ELF-1 (cell line): ENCODE measurements at regions not wholly inside any gene's neighbourhood (a gene's known extent, or its start where the extent isn't known, plus 50 kb on each side); places are given as distances from the start of the nearest gene placed in this dataset.

ENCODE experiments used
- DNase-seq: peaks from one replicate; pipeline ENCODE4 v3.0.0-alpha.2; 2016; ENCODE audit warnings: low read depth, low spot score

DNA sequence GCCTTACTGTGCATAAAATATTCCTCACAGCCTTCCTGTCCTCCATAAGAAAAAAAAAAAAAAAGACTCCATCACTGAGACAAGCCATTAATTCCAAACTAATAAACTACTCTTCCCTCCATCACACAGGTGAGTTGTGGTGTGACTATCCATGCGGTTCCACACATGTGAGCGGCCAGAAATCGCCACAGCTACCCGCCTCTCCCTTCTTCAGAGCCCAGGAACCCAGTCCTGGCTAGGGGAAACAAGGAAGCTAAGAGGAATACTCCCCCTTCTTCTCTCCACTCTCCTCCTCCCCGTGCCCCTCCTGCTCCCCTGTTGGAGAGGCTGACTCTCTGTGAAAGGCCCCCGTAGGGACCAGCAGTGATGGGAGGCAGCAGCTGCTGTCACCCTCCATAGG lies 128.6 kb upstream of the ARID1B start:
- DNase-seq: no peak

DNA sequence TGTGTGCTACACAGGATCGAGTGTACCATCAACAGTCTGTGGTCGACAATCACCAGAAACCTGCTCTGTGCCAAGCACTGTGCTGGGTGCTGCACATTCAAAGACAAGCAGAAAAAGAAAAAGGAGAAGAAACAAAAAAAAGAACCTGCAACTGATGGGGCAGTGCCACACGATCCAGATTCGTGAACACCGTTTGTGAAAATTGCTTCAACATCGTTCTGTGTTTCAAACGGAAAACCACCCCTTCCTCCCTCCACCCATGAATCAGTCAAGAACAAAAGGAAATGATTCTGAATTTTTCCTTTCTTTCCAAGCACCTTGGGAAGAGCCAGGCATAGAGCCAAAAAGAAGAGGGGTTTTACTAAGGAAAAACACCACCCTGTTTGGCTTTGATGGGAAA lies 129.2 kb upstream of the ARID1B start:
- DNase-seq: no peak

DNA sequence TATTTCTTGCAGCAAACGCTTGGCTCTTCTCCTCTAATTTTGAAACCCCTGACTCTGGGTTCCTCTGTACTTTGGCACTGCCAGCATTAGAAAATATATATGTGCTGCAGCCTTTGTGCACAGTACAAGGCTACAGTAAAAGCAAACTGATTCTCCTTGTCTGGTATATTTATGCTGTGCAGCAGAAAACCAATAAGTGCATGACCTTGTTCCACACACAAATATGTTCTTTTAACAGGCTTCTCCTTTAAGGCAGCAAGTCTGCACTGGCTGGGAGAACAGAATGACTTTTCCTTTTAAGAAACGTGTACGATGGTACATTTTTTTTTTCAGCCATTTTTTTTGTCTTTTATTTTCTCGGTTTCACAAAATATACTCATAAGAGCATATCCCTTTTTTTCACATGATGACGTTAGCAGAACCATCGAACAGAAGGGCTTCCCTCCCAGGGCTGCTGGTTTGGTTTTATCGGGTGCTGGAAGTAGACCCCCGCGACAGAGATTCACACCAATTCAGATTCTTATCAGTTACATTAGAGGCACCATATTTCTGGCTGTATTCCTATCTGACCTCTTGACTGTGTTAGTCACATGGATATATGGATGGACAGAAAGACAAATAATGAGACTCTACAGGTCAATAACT lies 129.9 kb upstream of the ARID1B start:
- no peak for DNase-seq

DNA sequence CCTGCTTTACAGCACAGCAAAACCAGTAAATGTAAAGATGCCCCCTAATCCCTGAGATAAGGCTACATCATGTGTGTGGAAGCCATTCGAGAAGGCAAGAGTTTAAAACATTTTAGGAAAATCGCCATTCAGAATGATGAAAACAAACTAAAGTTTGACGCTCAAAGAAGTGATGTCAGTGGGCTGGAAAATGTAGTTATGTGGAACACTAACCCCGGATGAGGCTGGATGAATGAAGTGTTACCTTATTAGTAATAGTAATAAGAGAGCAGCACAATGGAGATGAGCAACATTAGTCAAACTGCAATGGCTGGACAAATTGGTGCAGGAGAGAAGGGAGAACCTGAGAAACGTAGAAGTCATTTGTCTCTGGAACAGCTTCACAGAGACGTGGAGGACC lies 130.7 kb upstream of the ARID1B start:
- DNase-seq: no peak

DNA sequence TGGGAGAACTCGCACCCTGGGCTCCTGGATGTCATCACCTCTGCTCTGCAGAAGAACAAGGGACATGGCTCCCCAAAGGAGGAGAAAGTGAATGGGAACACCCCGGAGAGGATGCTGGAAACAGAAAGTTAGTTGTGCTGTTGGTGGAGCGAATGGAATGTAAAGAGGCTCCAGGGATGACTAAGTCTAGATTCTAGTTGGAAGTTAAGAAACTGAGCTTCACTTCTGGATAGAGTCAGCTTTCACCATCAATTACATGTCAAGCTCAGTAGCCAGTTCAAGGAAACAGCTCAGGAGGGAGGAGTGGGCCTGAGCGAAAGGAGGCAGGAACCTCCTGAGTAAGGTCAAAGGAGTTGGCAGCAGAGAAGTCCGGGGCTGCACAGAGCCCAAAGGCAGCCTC lies 132.1 kb upstream of the ARID1B start:
- DNase-seq: no peak

DNA sequence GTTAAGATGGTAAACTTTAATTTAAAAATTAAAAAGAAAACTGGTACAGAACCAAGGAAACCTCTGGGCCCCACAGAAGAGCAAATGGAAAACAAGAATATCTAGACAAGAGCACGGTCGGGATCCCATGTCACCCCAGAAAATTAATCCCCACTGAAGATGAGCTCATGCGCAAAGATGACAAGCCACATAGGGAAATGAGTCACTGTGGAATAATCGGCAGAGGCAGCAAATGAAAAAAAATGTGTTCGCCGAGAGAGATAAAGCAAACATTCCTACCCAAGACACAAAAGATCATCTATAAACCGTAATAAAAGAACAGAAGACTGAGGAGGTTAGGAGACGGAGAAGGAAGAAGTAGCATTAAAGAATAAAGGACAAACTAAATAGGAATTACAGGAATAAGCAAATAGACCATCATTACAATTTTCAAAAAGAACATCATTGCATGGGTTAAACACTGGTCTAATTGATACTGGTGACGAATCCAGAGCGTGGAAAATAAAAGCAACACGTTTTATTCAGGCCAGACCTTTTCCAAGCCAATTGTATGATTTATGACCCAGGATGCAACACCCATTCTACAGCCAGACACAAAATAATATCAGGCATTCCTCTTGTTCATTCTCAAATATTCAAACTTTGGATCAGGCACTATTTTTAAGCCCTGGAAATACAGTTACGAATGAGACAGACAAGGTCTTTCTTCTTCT lies 138.0 kb upstream of the ARID1B start:
- DNase-seq: no peak

DNA sequence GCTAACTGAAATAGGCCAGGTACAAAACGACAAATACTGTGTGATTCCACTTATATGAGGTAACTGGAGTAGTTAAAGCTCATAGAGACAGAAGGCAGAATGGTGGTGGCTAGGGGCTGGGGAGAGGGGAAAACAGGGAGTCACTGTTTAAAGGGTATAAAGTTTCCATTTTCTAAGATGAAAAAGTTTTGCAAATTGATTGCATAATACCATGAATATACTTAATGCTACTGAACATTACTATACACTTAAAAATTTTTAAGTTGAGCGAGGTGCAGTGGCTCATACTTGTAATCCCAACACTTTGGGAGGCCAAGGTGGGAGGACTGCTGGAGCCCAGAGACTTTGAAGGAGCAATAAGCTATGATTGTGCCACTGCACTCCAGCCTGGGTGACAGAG lies 138.6 kb upstream of the ARID1B start:
- no peak for DNase-seq

DNA sequence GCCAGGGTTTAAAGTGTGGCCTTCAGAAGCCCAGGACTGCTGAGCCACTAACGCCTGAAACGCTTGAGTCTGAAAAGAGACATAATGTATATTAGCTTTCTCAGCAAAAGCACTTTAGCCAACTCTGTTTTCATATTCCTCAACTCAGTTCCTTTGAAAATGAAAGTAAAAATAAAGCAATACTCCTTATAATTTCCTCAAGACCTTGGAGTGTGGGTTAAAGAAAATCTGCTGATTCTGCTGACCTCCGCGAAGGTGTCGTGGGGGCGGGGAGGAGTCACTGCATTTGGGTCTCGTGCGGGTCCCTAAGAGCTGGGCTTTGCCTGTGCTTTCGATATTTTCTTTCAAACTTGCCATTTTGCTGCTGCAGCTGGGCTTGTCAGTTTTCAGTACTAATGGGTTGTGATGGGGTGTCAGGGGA lies 142.2 kb upstream of the ARID1B start:
- no peak for DNase-seq

DNA sequence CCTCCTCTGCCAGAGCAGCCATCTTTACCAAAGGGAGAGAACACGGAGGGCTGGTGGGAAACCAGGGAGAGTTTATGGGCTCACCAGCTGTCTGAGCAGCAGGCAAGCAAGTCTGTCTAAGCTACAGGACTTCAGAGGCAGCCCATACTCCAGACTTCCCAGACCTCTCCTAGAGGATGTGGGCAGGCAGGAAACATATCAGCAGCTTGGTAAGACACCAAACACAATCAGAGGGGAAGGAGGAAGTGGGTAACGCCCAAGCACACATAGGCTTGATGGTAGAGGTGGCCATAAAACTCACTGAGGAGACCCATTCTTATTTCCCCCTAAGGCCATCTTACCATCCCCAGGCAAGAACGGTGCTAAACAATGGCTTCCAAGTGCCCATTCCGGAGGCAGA lies 143.1 kb upstream of the ARID1B start:
- DNase-seq: no peak

DNA sequence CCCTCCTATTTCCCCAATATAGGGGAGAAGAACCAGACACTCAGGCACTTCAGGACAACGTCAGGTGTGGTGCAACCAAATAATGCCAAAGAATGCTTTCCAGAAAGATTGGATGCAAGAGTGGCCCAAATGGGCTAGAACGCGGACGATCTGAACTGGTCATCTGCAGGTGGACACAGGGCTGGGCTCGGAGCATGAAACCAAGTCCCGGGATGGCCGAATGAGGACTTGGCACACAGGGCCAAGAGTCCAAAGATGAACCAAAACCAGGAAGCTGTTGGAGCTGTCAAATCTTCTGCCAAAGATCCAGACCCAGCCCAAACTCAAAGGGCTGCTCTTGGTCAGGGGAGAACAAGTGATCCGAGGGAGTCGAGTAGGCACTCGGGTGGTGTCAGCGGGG lies 143.9 kb upstream of the ARID1B start:
- no peak for DNase-seq

DNA sequence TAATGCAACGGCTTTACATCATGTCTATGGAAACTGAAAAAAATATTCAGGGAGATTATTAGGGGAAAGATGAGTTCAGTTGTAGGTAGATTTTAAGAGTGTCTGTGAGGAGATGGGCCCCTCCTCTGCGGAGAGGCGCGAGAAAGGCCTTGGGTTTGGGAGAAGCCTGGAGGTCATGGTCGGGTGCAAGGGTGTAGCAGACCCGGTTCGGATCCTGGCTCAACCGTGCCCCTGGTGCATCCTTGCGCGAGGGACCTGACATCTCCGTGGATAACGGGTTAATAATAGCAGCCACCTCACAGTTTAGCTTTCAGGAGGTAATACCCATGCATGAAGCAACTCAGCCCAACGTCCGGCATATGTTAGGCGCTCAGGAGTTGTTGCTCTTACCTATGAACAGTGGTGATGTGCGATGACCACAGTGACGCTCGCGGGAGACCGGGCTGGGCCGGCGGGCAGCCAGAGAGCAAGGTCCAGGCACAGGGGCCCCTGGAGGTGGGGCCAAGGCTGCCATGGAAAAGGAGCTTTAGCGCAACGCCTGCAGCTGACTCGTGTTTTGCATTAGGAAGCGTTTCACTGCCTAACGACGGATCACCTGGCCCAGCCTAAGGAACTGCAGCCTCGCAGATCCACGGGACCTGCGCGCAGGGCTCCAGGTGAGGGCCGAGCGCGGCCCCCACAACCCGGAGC lies 146.4 kb upstream of the ARID1B start:
- DNase-seq: no peak

DNA sequence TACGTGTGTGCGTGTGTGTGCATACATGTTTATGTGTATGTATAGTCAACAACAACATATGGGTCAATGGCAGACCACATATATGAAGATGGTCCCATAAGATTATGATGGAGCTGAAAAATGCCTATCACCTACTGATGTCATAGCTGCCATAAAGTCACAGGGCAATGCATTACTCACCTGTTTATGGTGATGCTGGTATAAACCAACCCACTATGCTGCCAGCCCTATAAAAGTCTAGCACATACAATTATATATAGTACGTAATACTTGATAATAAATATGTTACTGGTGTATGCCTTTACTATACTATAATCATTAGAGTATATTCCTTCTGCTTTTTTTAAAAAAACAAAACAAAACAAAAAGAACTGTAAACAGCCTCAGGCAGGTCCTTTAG lies 148.4 kb upstream of the ARID1B start:
- DNase-seq: no peak

DNA sequence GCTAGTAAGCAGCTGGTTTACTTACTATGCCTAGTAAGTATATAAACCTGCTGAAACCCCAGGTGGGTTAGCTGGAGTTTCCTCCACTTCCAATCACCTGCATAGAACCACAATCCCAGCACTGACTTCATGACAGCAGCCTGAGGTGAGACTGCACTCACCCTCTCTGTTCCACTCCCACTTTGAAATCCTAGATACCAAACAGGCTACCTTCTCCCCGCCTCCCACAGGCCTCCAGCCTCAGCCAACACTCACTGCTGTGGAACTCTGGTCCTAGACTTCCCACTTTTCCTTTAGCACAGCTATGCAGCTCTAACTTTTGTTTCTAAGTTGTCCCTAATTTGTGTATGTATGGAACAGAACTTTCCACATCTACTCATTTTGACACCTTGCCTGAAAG lies 149.7 kb upstream of the ARID1B start:
- DNase-seq: no peak

DNA sequence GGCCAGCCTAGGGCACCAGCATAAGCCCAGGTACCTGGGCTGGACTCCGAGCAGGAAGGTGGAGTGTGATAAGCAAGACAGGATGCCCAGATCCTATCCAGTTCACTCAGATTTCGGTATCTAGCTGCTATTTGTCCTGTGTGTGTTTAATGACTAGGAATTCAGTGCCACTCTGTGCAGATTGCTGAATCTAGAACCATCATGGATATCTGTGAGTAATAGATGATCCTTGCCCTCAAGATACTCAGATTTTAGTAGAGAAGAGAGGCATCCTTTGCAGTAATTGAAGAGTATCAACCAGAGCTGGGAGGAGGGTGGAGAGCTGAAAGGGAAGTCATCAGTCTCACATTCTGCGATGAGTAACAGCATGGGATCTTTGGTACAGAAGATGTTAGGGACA lies 155.0 kb upstream of the ARID1B start:
- DNase-seq: no peak

DNA sequence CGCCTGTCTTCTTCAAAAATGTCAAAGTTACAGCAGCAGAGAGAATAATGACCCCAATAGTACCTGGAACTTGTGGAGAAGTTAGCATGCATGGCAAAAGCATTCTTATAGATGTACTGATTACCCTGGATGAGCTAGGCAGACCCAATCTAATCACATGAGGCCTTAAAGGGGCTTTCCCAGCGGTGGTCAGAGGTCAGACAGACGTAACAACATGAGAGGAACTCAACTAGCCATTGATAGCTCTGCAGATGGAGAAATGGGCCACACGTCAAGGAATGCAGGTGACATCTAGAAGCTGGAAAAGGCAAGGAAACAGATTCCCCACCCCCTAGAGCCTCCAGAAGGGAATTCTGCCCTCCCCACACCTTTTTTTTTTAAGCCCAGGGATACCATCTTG lies 156.8 kb upstream of the ARID1B start:
- no peak for DNase-seq

DNA sequence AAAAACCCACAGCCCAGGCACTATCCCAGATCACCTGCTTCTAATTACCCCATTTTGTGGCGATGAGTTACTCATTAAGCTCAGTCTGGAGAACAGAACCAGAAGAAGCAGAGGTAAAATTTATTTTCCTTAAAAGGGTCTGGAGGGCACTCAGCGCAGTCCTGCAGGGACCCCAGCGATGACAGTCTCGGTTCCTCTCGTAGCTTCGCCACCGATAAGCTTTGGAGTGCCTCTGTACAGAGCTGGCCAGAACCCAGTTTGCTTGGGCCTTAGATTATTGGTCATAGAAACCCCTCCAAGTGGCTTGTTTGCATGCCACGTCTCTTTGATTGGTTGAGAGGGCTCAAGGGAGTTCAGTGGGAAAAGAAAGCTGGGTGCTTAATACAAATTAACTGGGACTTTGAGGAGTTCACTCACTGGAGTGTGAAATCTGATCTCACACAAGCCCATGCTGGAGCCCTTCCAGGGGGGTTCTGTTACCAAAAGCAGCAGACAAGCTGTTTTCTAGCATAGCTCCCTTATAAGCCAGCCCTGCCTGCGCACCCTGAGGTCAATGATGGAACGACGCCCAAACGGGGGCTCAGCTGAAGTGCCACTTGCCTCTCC lies 158.5 kb upstream of the ARID1B start:
- DNase-seq: peak; percentile 36

DNA sequence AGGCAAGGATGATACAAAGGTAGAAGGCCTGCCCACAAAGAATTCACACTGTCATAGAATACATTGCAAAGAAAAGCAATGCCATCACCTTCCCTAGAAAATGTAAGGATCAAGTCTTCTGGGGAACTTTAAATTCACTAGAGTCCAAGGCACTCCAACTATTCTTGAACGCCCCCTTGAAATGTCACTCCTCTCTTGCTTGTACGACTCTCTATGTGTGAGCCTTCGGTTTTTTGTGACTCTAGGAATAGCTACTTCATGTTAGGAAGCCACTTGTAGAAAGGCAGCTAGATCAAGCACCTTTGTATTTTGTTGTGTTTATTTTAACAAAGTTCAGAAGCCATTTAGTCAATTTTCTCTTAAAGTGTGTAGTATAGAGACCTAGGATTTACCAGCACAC lies 159.2 kb upstream of the ARID1B start:
- no peak for DNase-seq

DNA sequence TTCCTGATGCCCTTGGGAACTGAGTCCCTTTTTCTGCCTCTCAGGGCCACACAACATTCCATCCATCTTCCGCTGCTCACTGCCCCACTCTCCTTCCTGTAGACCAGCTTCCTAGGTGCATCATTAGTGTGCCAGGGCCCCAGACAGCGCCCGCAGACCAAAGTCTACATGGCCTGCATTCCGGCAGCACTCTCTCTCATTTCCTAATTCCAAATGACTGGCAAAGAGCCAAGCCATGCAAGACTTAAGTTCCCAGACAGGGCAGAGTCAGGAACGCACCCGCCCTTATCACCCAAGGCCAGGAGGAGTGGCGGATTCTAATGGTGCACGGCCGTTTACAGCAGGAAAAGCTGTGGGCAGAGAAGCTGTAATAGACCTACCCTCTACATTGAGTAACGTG lies 159.8 kb upstream of the ARID1B start:
- no peak for DNase-seq

DNA sequence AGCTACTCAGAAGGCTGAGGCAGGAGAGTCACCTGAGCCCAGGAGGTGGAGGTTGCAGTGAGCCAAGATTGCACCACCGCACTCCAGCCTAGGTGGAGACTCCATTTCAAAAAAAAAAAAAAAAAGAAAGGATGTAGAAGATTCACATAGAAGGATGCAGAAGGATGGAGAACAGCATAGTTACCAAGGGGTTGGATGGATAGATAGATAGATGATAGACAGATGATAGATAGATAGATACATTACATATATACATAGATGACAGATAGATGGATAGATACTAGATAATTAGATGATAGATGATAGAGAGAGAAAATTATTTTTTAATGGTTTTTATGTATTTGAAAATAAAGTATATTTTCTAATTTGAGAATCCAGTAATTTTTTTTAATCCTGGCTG lies 160.7 kb upstream of the ARID1B start:
- no peak for DNase-seq

DNA sequence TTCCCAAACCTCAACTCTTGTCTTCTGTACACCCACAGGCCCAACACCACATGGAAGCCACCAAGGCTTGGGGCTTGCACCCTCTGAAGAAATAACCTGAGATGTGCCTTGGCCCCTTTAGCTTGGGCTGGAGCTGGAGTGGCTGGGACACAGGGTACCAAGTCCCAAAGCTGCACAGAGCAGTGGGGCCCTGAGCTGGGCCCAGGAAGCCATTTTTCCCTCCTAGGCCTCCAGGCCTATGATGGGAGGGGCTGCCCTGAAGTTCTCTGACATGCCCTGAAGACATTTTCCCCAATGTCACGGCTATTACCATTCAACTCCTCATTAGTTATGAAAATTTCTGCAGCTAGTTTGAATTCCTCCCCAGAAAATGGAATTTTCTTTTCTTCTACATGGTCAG lies 163.2 kb upstream of the ARID1B start:
- no peak for DNase-seq

DNA sequence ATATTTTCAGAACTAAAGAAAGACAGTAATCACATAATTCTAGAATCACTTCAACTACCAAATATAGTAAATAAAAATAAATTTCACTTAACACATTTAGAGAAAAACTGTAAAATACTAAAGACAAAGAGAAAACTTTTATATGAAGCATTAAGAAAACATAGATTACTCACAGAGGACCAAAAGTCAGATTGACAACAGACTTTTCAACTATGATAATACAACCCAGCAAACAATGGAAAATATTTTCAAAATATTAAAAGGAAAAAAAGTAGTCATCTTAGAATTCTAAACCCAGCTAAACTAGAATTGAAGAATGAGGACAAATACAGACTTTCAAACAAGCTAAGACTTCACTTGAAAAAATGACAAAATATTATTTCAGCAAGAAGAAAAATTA lies 164.8 kb upstream of the ARID1B start:
- no peak for DNase-seq

DNA sequence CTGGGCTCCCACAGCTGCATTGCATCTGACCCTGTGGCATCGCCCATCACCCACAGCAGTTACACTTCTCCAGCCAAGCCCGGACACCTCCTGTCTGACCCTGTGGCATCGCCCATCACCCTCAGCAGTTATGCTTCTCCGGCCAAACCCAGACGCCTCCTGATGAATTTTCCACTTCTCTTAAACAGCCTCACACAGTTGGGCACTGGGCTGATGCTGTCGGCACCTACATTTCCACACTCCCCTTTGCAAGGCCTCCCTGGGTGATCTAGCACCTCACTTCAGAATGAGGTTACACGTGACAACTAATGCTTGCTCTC lies 175.2 kb upstream of the ARID1B start:
- no peak for DNase-seq
